ENCODE measurements at regions not wholly inside any gene's neighbourhood (a gene's known extent, or its start where the extent isn't known, plus 50 kb on each side); places are given as distances from the start of the nearest gene placed in this dataset.

DNA sequence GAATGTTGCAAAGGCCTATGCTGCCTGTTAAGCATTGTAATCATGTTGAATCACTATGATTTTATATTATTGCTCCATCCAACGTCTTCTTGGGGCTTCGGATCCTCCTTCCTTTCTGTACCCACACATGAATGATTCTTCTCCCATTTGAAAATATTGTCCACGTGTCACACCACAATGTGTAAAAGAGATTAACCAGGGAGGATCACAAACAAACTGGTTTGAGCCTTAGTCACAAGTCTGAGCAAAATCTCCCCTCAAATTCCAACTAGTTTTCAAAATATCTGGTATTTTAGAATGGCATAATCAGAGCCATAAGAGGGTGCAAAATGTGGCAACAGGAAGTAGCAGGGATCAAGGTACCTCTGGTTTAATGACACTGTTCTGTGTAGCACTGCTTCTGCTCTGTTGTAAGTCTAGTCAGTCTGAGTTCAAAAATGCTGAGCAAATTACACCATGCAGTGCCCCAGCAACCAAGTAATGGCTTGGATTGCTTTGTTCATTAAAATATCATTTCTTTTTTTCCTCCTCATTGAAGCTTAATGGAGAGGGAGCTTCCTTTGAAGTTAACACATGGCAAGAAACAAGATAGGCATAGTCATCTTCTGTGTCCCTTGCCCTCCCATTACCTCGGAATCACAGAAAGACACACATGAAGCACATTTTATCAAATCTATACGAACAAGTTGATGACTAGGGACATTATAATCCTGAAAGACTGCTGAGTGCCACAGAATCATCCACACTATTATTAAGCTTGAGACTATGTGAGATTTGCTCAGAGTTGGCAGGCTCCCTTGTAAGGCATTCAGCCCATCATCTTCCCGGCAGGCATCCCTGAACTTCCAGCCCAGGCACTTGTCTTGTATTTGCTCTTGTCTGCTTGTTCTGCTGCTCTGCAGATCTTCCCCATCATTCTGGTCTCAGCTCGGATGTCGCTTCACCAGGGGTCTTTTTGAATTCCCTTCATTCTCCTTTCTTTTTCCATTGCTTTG, 102.0 kb upstream of the PRLR start:
- intact Hi-C loops (cut with DNase I) = no loop called here
- no peak for DNase-seq

DNA sequence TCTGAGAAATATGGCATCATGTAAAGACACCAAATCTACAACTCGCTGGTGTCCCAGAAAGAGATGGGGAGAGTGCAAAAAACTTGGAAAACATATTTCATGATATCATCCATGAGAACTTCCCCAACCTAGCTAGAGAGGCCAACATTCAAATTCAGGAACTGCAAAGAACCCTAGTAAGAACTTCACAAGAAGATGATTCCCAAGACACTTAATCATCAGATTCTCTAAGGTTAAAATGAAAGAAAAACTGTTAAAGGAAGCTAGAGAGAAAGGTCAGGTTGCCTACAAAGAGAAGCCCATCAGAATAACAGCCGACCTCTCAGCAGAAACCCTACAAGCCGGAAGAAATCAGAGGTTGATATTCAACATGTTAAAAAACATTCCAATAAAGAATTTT, 95.5 kb upstream of the PRLR start:
- intact Hi-C loops (cut with DNase I) = no loop called here
- DNase-seq = no peak

DNA sequence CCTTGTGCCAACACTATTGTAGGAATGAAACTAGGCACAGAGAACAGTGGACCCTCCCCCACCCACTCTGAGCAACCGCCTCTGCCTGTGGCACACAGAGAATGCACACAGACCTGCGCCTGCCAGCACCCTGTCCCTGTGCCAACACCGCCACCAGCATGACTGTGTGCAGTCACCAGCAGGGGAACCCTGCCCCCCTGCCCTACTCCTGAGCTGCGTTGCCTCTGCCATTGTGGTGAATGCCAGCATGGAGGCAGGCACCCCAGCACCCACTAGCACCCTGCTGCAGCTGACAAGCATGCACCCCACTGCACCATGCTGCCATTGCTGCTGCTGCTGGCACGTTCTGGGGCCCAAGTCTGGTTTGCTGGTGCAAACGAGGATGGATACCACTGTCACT, 94.4 kb upstream of the PRLR start:
- peak in 2 of 10 donors; percentile 55 to 82 for DNase-seq
- intact Hi-C loops (cut with DNase I) = no loop called here

DNA sequence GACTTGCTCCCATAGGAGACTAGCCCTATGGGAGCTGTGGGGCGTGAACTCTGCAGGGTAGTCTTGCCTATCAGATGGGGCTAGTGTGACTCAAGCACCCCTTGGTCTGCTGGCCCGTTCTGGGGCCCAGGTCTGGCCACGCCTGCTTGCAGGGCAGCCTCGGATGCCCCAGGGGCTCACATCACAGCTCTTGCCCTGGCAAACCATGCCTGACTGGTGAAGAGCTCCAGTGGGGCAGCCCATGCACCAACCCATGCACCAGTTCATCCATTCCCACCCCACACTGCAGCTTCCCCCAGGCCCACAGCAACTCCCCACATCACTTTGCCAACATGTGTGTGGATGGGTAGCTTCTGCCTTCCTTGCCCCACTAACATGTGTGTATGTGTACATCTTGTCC, 93.9 kb upstream of the PRLR start:
- intact Hi-C loops (cut with DNase I) = no loop called here

DNA sequence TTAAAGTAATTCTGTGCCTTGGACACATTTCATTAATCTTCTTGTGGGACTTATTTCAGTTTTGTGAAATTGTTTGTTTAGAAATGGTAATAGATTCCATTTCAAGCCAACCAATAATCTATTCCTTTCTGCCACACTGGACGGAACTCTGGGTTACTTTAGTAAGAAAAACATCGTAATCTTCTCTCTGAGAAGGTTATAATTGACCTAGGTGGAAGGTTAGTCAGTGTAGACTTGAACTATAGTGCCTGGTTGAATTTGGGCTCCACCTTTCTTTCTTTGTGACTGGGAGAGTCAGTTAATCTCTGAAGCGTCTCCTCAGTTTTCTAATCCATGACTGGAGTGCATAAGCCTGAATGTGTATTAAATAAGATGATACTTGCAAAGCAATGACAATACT, 89.7 kb upstream of the PRLR start:
- intact Hi-C loops (cut with DNase I) = no loop called here
- no peak for DNase-seq

More for the DNA sequence above, 93.9 kb upstream of the PRLR start:
- DNase-seq = peak in 2 of 10 donors; percentile 56 to 67

DNA sequence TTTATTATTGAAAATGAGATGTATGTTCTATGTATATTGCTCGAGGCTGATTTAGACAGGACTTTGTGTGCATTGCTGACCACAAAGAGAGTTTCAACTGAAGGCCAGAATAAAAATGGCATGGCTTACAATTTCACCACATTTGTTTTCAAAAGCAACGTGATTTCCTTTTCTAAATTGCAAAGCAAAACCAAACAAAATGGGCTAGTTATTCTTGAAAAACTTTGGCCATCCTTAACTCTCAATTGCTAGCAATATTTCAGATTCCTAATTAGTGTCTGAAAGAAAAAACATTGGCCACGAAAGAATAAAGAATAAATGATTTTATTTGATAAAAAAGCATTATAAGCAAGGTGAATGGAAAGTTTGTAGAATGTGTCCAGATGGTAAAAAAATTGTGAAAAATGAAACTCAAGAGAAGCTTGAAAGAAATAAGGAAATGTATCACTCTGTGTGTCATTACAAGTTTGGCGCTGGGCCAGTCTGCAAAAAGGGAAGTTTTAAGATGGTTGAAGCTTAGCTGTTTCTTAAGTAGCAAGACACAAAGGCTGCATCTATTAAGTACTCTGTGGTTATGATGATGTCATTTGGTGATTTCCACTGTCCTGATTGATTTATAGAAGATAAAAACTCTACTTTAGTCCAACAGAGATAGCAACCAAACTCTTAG, 89.2 kb upstream of the PRLR start:
- DNase-seq = no peak
- intact Hi-C loops (cut with DNase I) = no loop called here

DNA sequence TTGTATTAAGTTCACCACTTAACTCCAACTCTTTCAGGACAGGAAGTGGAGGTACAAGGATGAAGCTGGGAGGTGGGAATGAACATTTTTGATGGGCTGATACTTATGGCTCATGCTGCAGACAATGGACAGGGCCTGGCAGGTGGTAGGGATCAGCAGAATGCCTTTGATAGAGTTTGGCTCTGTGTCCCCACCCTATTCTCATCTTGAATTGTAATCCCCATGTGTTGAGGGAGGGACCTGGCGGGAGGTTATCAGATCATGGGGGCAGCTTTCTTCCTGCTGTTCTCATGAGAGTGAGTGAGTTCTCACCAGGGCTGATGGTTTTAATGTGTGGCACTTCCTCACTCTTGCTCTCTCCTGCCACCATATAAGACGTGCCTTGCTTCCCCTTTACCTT, 87.3 kb upstream of the PRLR start:
- no peak for DNase-seq
- intact Hi-C loops (cut with DNase I) = no loop called here

DNA sequence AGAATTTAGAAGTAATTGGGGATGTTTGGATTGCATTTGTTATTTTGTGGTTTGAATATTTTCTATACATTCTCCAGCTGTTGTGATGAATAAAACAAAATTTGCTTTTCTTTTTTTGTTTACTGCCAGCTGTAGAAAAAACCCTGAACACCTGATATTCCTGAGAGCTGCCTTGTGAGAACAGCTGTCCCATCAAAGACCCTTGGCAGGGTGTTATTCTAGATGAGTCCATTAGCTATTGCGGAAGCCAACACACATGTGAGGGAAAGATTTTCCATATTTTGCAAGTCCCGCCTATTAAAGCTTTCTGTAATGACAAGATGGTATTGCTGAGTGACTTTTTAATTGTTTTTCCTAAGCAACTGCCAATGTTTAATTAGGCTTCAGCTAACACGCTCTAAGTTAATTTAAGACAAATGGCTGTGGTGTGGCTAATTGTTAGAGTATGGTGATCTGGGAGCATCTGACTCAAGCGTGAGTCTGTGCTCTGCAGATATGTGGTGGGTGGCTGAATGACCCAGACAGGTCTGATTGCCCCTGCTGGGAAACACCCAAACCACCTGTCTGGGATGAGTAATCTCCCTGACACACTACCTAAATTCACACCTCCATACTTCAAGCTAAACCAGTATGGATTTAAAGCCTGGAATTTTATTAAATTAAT, 86.5 kb upstream of the PRLR start:
- intact Hi-C loops (cut with DNase I) = no loop called here
- DNase-seq = no peak

DNA sequence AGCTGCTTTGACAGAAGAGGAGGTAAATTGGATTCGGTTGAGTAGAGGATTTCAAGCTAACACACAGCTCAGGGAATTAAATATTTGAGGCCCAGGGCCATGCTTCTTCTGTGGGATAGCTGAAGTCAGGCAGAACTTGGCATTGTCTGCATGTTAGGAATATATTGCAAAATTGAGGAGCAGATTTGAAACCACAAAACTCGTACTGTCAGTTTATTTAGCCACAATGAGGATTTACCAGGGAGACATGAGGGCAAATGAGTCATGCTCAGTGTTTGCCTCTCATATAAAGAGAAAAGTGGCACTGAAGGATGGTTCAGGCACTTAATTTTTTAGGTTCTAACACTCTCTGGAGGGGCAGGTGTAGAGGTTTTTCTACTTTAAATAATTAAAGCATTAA, 83.0 kb upstream of the PRLR start:
- DNase-seq = no peak
- intact Hi-C loops (cut with DNase I) = no loop called here

DNA sequence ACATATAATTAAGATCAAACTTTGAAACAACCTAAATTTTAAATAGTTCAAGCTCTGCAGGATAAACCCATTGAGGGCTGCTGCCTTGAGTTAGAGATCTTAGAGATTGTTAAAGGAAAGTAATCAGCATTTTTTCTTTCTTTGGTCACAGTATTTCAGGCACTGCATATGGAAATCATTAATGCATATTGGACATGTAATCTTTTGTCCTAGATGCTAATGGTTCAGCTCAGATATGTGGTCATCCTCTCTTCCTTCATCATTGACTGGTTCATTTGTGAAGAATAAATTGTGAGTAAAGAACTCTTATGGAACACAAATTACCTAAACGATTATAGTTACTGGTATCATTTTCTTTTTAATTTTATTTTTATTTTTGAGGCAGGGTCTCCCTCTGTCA, 82.0 kb upstream of the PRLR start:
- intact Hi-C loops (cut with DNase I) = no loop called here
- no peak for DNase-seq

DNA sequence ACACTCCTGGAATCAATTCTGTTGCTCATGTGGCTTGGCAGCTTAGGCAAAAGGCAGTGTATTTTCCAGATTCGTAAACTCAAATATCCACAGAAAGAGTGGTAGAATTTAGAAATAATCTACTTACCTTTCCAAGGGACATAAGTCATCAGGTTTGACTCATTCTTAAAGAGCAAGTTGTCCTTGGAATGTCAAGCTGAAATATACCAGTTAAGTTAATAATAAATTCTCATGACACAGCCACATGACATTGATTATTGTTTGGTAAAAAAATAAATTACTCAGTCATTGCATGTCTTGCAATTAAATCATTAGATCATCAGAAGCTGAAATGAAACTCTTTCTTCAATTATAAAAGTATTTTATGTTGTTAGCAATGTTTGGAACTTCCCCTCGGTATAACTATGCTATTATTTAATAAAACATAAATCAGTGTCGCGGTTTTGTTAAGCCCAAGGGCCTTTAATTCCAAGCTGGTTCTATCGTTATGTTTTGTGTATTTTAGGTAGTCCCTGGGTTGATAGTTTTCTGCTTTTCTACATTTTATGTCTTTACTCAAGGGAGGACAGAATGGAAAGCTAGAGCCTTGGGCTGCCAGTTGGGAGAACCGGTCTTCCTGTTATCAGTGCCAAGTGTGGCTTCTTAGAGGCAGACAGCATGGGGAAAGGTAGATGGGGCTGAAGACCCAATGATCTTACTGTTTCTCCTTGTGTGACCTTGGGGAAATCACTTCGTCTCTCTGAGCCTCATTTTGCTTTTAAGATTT, 79.3 kb upstream of the PRLR start:
- DNase-seq = no peak
- intact Hi-C loops (cut with DNase I) = no loop called here

DNA sequence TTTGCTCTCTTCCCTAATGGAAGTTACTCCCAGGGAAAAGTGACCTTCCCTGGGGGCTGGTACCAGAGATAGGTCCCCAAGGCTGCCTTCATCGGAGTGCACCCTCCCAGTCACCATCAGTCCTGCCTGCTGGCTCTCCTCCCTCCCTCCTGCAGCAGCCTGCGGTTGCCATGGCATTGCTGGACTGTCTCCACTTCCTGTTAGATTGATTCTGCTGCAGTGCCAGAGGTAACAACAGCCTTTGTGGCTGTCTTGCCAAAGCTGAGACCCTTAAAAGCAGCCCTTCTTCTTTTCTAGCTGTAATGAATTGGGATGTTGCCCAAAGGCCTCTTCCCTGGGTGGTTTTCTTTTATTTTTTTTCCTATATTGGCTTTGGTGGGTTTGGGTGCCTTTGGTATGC, 78.1 kb upstream of the PRLR start:
- intact Hi-C loops (cut with DNase I) = no loop called here

DNA sequence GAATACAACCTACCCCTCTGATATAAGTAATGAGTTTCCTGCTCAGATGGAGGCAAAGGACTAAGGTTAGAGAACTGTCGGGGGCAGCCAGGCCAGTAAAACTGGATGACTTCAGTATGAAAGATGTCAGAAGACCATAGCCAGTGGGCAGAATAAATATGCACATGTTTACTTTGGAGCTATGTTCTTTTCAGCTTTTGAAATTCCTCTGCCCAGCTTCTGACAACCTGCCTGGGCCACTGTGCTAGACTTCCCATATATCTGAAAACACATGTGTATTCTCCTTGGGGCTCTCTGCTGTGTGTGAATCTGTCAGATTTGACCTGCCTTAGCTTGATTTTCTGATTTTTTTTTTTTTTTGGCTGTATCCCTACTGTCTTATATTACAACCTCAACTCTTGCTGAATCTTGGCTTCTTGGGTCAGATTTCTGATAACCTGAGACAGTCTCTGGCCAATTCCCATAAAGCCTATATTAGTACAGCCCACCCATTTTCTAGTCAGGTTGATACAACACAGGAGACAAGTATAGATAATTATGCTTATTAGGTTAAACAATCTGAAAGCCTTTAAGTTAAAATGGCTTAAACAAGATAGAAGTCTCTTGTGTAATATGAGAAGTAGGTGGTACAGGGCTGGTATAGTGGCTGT, 76.6 kb upstream of the PRLR start:
- DNase-seq = no peak
- intact Hi-C loops (cut with DNase I) = no loop called here

More for the DNA sequence above, 78.1 kb upstream of the PRLR start:
- DNase-seq = peak in 6 of 10 donors; percentile 15 to 86 (median 48)

DNA sequence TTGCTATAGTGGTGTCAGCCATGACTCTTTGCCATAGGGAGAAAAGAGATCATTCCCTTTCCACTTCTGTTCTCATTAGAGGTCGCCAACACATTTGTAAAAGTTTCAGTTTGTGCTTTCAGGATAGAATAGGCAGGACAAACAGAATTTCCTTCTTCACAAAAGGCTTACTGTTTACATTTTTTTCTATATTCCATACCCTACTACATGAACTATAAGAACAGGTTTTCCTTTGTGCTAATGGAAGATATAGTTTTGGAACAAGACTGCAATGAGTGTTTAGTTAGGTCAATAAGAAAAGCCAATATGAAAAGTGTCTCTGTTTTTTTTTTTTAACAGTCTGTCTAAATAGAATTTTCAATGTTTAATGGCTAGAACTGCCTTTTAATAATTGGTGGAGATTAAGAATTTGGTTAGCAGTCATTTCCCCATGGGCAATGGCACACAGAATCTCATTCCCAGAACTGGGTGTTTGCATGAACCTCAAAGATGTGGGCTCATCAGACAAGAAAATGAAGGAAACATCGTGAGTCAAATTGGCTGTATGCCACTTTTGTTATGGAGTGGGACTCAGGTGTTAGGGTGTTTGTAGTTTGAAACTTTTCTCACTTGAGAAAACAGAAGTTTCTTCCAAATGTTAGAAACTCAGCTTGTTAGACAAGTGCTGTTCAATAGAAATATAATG, 75.2 kb upstream of the PRLR start:
- no peak for DNase-seq
- intact Hi-C loops (cut with DNase I) = no loop called here

DNA sequence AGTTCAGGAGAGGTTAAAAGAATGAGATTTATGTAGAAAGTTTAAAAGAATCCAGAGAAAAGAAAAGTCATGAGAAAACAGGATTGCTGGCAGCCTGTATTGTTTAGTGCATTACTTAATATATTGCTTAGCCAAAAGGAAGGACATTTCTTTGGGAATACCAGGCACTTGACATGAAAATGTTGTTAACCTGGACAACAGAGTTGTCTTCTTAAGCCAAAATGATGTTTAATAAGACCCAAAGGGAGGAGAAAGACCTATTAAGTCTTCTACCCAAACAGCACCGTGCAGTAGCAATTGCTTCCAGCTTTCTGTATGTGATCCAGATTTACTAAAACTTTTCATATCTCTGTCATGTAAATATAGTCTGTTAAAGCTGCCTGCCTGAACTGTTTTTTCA, 74.0 kb upstream of the PRLR start:
- intact Hi-C loops (cut with DNase I) = no loop called here
- DNase-seq = no peak

DNA sequence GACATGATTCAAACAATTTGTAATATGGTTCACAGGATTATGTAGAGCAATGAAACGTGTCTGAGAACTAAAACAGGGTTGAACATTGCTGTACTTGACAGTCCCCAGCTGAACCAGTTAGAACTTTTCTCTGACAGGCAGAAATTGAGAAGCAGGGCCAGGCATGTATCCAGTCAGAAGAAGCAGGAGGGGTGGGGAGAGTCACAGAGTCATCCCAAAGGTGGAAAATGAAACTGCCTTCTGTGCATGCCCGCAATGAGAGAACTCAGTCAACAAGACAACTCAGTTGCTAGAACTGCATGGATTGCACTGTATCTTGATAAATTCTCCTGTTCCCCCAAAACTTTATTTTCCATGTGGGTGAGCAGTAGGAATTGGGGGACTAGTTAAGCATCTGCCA, 72.9 kb upstream of the PRLR start:
- intact Hi-C loops (cut with DNase I) = no loop called here

DNA sequence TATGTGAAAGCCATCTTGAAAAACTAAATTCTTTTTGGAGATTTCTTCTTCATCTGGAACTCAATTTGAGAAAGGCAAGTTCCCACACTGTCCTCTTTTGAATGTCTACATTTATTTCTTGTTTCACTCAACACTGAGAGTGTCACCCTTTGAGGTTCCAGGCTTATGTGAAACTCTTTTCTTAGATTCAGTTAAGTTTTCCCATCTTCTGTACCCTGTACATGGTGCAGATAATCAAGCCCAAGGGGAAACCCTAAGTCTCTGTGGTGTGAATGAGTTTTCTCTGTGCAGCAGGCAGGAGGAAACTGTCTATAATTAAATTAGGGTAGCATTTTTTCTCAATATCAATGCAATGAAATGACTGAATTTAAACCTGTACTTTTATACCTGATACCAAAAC, 72.3 kb upstream of the PRLR start:
- intact Hi-C loops (cut with DNase I) = no loop called here
- DNase-seq = no peak

More for the DNA sequence above, 72.9 kb upstream of the PRLR start:
- DNase-seq = no peak

DNA sequence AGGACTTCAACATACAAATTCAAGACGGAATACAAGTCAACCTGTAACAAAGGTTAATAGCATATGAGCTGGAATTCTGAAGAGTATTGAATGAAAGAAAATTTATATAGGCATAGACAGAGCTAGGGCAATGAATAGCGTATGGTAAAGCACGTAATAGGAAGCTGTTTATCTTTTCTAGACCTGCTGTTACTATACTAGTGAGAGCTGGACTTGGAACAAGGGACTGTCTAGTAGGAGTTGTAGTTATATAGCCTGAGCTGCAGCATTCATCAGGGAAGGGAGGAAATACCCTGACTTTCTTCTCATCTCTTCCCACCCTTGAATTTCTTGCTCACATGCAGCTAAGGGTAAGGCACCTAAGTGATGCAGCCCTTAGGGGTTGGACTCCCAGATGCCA, 67.5 kb upstream of the PRLR start:
- intact Hi-C loops (cut with DNase I) = no loop called here
- no peak for DNase-seq

DNA sequence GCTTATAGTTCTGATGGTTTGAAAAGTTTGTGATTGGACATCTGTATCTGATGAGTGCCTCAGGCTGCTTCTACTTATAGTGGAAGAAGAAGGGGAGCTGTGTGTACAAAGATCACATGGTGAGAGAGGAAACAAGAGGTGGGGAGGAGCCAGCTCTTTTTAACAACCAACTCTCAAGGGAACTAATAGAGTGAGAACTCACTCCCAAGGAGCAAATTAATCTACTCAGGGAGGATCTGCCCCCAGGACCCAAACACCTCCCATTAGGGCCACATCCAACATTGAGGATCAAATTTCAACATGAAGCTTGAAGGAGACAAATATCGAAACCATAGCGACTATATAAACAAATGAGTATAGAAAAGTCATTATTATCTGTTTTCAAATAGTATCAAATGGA, 64.7 kb upstream of the PRLR start:
- intact Hi-C loops (cut with DNase I) = no loop called here
- no peak for DNase-seq

DNA sequence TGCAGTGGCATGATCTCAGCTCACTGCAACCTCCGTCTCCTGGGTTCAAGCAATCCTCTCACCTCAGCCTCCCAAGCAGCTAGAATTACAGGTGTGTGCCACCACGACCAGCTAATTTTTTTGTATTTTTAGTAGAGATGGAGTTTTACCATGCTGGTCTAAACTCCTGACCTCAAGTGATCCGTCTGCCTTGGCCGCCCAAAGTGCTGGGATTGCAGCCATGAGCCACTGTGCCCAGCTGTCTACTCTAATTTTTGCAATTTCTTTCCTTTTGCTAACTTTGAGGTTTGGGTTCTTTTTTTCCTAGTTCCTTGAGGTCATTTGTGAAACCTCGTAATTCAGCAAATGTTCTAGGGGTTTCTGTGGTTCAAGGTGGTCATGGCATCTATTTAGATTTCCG, 63.7 kb upstream of the PRLR start:
- DNase-seq = peak in 1 of 10 donors; percentile 59
- intact Hi-C loops (cut with DNase I) = no loop called here

Data from posterior cingulate gyrus (tissue), 11 donors.